Uterus (tissue), 2 donors: ENCODE measurements at regions not wholly inside any gene's neighbourhood (a gene's known extent, or its start where the extent isn't known, plus 50 kb on each side); places are given as distances from the start of the nearest gene placed in this dataset.

Experiments
- POLR2A ChIP-seq, 2 donors: fragments of 450-650 bp; IDR thresholded peaks; one replicate each; pipeline ENCODE4 v1.6.1; 2016; ENCODE audit warnings: antibody characterized with exemption in 2 of 2, mild to moderate bottlenecking in 1 of 2, moderate library complexity in 1 of 2
- TF ChIP-seq, protein P1 (sequence below), 4 experiments: fragments of 200-600 bp in 2 of 4; fragments of 450-650 bp in 2 of 4; sonication (generic) in 2 of 4; IDR thresholded peaks; one replicate each; pipeline ENCODE4 v1.5.1; 2016 to 2019; ENCODE audit warnings: antibody characterized with exemption in 4 of 4, mild to moderate bottlenecking in 2 of 4, moderate library complexity in 1 of 4

DNA sequence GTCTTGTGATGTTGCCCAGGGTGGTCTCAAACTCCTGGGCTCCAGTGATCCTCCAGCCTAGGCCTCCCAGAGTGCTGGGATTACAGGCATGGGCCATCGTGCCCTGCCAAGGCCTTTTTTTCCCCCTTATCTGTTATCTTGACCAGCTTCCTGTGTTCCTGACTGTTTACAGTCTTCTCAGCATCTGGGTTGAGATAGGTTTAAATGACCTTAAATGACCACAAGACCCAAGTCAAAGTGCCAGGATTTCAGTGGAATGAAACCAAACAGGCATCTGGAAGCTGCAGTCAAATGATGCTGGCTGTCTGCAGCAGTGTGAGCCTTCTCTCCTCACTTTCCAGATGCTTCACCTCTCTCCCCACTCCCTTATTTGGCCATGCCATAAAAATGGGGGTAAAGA lies 114.2 kb upstream of the CLDN10 start:
- TF ChIP-seq, protein P1, sequence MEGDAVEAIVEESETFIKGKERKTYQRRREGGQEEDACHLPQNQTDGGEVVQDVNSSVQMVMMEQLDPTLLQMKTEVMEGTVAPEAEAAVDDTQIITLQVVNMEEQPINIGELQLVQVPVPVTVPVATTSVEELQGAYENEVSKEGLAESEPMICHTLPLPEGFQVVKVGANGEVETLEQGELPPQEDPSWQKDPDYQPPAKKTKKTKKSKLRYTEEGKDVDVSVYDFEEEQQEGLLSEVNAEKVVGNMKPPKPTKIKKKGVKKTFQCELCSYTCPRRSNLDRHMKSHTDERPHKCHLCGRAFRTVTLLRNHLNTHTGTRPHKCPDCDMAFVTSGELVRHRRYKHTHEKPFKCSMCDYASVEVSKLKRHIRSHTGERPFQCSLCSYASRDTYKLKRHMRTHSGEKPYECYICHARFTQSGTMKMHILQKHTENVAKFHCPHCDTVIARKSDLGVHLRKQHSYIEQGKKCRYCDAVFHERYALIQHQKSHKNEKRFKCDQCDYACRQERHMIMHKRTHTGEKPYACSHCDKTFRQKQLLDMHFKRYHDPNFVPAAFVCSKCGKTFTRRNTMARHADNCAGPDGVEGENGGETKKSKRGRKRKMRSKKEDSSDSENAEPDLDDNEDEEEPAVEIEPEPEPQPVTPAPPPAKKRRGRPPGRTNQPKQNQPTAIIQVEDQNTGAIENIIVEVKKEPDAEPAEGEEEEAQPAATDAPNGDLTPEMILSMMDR (IDR thresholded peaks at IDR 0.05): no peak
- TF ChIP-seq POLR2A (IDR thresholded peaks at IDR 0.05): no peak
